Sigmoid colon (tissue), 4 donors: ENCODE measurements at regions not wholly inside any gene's neighbourhood (a gene's known extent, or its start where the extent isn't known, plus 50 kb on each side); places are given as distances from the start of the nearest gene placed in this dataset.

Experiments used
- CTCF ChIP-seq, 4 experiments: fragments of 450-650 bp in 3 of 4; fragments of 200-600 bp in 1 of 4; IDR thresholded peaks; one replicate each; pipeline ENCODE4 v1.5.1; 2016 to 2019; ENCODE audit warnings: antibody characterized with exemption in 4 of 4, mild to moderate bottlenecking in 3 of 4, moderate library complexity in 2 of 4
- POLR2A ChIP-seq, 2 donors: fragments of 450-650 bp; IDR thresholded peaks; one replicate each; pipeline ENCODE4 v1.6.1; 2016; ENCODE audit warnings: antibody characterized with exemption in 2 of 2, mild to moderate bottlenecking in 2 of 2, moderate library complexity in 2 of 2
- POLR2AphosphoS5 ChIP-seq, 4 donors: sonication (generic); formaldehyde crosslinking; IDR thresholded peaks; one replicate each; pipeline ENCODE4 v1.6.1; 2017; ENCODE audit warnings: antibody characterized with exemption in 4 of 4

DNA sequence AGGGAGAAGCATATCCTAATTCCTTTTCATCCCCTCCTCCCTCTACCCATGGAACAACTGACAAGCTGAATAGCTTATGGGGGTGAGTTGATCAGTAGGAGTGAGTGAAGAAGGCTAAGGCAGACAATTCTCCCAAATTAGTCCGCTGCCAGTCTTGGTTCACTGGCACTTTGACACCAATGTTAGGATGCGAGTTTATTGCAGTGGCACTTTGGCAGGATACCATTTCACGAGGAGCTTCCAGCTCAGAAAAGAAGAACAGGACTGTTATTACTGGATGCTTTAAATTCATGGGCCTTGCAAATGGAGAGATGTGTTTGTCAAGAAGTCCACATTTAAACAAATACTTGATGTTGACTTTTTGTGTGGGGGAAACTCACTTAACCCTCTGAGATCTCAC is 427.6 kb downstream of the NR2F1-AS1 start:
- no peak for TF ChIP-seq CTCF (IDR thresholded peaks at IDR 0.05)
- TF ChIP-seq POLR2AphosphoS5 (IDR thresholded peaks at IDR 0.05) = no peak
- no peak for TF ChIP-seq POLR2A (IDR thresholded peaks at IDR 0.05)
